ENCODE measurements at regions not wholly inside any gene's neighbourhood (a gene's known extent, or its start where the extent isn't known, plus 50 kb on each side); places are given as distances from the start of the nearest gene placed in this dataset.
A peak's percentile ranks its signal among the peaks of the same experiment; 100 is the strongest.

- TF ChIP-seq, protein P1, sequence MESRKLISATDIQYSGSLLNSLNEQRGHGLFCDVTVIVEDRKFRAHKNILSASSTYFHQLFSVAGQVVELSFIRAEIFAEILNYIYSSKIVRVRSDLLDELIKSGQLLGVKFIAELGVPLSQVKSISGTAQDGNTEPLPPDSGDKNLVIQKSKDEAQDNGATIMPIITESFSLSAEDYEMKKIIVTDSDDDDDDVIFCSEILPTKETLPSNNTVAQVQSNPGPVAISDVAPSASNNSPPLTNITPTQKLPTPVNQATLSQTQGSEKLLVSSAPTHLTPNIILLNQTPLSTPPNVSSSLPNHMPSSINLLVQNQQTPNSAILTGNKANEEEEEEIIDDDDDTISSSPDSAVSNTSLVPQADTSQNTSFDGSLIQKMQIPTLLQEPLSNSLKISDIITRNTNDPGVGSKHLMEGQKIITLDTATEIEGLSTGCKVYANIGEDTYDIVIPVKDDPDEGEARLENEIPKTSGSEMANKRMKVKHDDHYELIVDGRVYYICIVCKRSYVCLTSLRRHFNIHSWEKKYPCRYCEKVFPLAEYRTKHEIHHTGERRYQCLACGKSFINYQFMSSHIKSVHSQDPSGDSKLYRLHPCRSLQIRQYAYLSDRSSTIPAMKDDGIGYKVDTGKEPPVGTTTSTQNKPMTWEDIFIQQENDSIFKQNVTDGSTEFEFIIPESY (CRISPR knock-in tag; IDR thresholded peaks at IDR 0.05): no peak
- TF ChIP-seq RFX3 (CRISPR knock-in tag; IDR thresholded peaks at IDR 0.05) (no peak), GABPB1 (CRISPR knock-in tag; IDR thresholded peaks at IDR 0.05) (no peak)
Observed at GRCh38 chr2:192749611-192750200, 555.0 kb upstream of the TMEFF2 start (continued).

GRCh38 chr2:192741889-192742288 is 547.2 kb upstream of the TMEFF2 start:
- H3K4me2 ChIP-seq (ENCODE audit: low read depth, low read length): no peak overlapping the region
- no peak overlapping the region for H3K4me3 ChIP-seq (replicated peaks in 1 of 3; ENCODE audit: insufficient read depth in 1 of 3, low read depth in 2 of 3, low read length in 3 of 3)
- intact Hi-C loops (cut with micrococcal nuclease; ENCODE audit: unreplicated experiment): loop anchor here (5.0 kb wide), 2 partner anchors 550 to 930 kb away; partner anchors contain the start of gene TMEFF2
- no peaks in the 10 kb centered on the region for H4K20me1 ChIP-seq (ENCODE audit: insufficient read depth, low read length)
- CTCF ChIA-PET (ENCODE audit: low intra/inter-chr PET ratio, low total read pairs): no interaction called here
- H3K27ac ChIP-seq (ENCODE audit: extremely low read length, insufficient read depth, low read length): no peak overlapping the region
- no TSS peak for BruUV-seq (replicated peaks)
- POLR2A ChIA-PET: no interaction called here
- no peak overlapping the region for H2AFZ ChIP-seq (ENCODE audit: low read length)
- ATAC-seq: peak; percentile 66
- H3K27me3 ChIP-seq (ENCODE audit: control insufficient read depth in 1 of 2, insufficient read depth in 2 of 2, low read length in 2 of 2): no peaks in the 10 kb centered on the region
- peak; percentile 40 for FAIRE-seq
- H3K9me3 ChIP-seq (ENCODE audit: low read length): no peaks in the 10 kb centered on the region
- no peaks in the 10 kb centered on the region for H3K4me1 ChIP-seq (ENCODE audit: insufficient read depth, low read length)
- no peaks in the 10 kb centered on the region for H3K36me3 ChIP-seq (replicated peaks in 1 of 2; ENCODE audit: control insufficient read depth in 1 of 2, insufficient read depth in 2 of 2, low read length in 2 of 2)
- TF ChIP-seq ZNF432 (CRISPR knock-in tag; IDR thresholded peaks at IDR 0.05; ENCODE audit: borderline replicate concordance): no peak
- TF ChIP-seq, protein P2, sequence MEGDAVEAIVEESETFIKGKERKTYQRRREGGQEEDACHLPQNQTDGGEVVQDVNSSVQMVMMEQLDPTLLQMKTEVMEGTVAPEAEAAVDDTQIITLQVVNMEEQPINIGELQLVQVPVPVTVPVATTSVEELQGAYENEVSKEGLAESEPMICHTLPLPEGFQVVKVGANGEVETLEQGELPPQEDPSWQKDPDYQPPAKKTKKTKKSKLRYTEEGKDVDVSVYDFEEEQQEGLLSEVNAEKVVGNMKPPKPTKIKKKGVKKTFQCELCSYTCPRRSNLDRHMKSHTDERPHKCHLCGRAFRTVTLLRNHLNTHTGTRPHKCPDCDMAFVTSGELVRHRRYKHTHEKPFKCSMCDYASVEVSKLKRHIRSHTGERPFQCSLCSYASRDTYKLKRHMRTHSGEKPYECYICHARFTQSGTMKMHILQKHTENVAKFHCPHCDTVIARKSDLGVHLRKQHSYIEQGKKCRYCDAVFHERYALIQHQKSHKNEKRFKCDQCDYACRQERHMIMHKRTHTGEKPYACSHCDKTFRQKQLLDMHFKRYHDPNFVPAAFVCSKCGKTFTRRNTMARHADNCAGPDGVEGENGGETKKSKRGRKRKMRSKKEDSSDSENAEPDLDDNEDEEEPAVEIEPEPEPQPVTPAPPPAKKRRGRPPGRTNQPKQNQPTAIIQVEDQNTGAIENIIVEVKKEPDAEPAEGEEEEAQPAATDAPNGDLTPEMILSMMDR (CRISPR knock-in tag; IDR thresholded peaks at IDR 0.05): peak; percentile 33
- no peak for TF ChIP-seq NFATC3 (CRISPR knock-in tag; IDR thresholded peaks at IDR 0.05)
- TF ChIP-seq SMC3 (IDR thresholded peaks at IDR 0.05; ENCODE audit: low read length): 0 out of 2 replicates have a peak, but pooled peaks have one; percentile 7
- H3K79me2 ChIP-seq (ENCODE audit: insufficient read depth, low read length): no peaks in the 10 kb centered on the region
- in situ Hi-C loops (cut with HindIII; ENCODE audit: extremely low pct_ligation_motif_present, low pct_unique_long_range_greater_than_20kb): no loop called here
- no peak overlapping the region for H3K9ac ChIP-seq (ENCODE audit: insufficient read depth, low read depth, low read length)
- peak; percentile 29 for DNase-seq (ENCODE audit: low spot score)
